Chondrocyte (in vitro differentiated cells): ENCODE measurements at regions not wholly inside any gene's neighbourhood (a gene's known extent, or its start where the extent isn't known, plus 50 kb on each side); places are given as distances from the start of the nearest gene placed in this dataset.
"Not testable (repeated sequence)": the region's sequence is repeated elsewhere in the genome, so short reads cannot be mapped to it uniquely, and the experiment has no call there.

ENCODE experiments used
- DNase-seq: peaks from one replicate; pipeline ENCODE4 v3.0.0; 2021; ENCODE audit warnings: mixed read lengths, low spot score
- H3K27ac Mint-ChIP-seq: one replicate; pipeline ENCODE4 v1.8.0; 2021; ENCODE audit warnings: mild to moderate bottlenecking, moderate library complexity, mixed read lengths; ENCODE audit not compliant: unreplicated experiment
- H3K27me3 Mint-ChIP-seq: 2 replicates; pipeline ENCODE4 v1.8.0; 2021; ENCODE audit warnings: low read depth, mixed read lengths
- H3K36me3 Mint-ChIP-seq: 2 replicates; pipeline ENCODE4 v1.8.0; 2021; ENCODE audit warnings: low read depth, mixed read lengths
- H3K4me1 Mint-ChIP-seq: 2 replicates; pipeline ENCODE4 v1.8.0; 2021; ENCODE audit warnings: low read depth, mild to moderate bottlenecking, mixed read lengths
- H3K4me3 Mint-ChIP-seq: one replicate; pipeline ENCODE4 v1.8.0; 2021; ENCODE audit warnings: mild to moderate bottlenecking, moderate library complexity, mixed read lengths; ENCODE audit not compliant: unreplicated experiment
- H3K9me3 Mint-ChIP-seq: 2 replicates; pipeline ENCODE4 v1.8.0; 2021; ENCODE audit warnings: low read depth, mixed read lengths
- CTCF ChIP-seq: fragments of 200-600 bp; sonication (generic); IDR thresholded peaks from 2 replicates; pipeline ENCODE4 v1.5.0; 2021; ENCODE audit warnings: antibody characterized with exemption, mild to moderate bottlenecking, moderate library complexity

GRCh38 chr2:126145752-126146151, 510.2 kb upstream of the GYPC start:
- Mint-ChIP-seq H3K4me3 (no peak overlapping the region), H3K36me3 (no peaks in the 10 kb centered on the region), H3K4me1 (no peaks in the 10 kb centered on the region), H3K27me3 (no peaks in the 10 kb centered on the region), H3K27ac (no peak overlapping the region), H3K9me3 (peaks cover 13% of the 10 kb centered on the region)
- no peak for TF ChIP-seq CTCF
- DNase-seq, result no peak

- no peaks in the 10 kb centered on the region for H3K36me3 Mint-ChIP-seq
- no peak for TF ChIP-seq CTCF
- H3K4me3 Mint-ChIP-seq, result no peak overlapping the region
- H3K9me3 Mint-ChIP-seq, result peaks cover 9% of the 10 kb centered on the region
- DNase-seq, result no peak
- H3K4me1 Mint-ChIP-seq, result no peaks in the 10 kb centered on the region
- no peak overlapping the region for H3K27ac Mint-ChIP-seq
- H3K27me3 Mint-ChIP-seq, result no peaks in the 10 kb centered on the region
Measured at GRCh38 chr2:126154256-126154785, 501.6 kb upstream of the GYPC start.

- H3K9me3 Mint-ChIP-seq, result peaks cover 11% of the 10 kb centered on the region
- not testable (repeated sequence) for H3K27me3 Mint-ChIP-seq, H3K4me1 Mint-ChIP-seq, H3K4me3 Mint-ChIP-seq, H3K27ac Mint-ChIP-seq, H3K36me3 Mint-ChIP-seq, DNase-seq
Measured at GRCh38 chr2:126160950-126161349, 495.0 kb upstream of the GYPC start.

GRCh38 chr2:126172631-126173184, 483.2 kb upstream of the GYPC start:
- no peaks in the 10 kb centered on the region for H3K36me3 Mint-ChIP-seq
- DNase-seq, result no peak
- no peaks in the 10 kb centered on the region for H3K9me3 Mint-ChIP-seq
- H3K27me3 Mint-ChIP-seq, result no peaks in the 10 kb centered on the region
- no peak for TF ChIP-seq CTCF
- H3K4me3 Mint-ChIP-seq, result no peak overlapping the region
- no peak overlapping the region for H3K27ac Mint-ChIP-seq
- no peaks in the 10 kb centered on the region for H3K4me1 Mint-ChIP-seq

- Mint-ChIP-seq H3K4me1 (no peaks in the 10 kb centered on the region), H3K27ac (no peak overlapping the region), H3K9me3 (no peaks in the 10 kb centered on the region), H3K27me3 (no peaks in the 10 kb centered on the region), H3K36me3 (no peaks in the 10 kb centered on the region), H3K4me3 (no peak overlapping the region)
- no peak for DNase-seq
- no peak for TF ChIP-seq CTCF
Measured at GRCh38 chr2:126175222-126175621, 480.7 kb upstream of the GYPC start.

GRCh38 chr2:126177479-126177878, 478.5 kb upstream of the GYPC start:
- Mint-ChIP-seq H3K4me1 (no peaks in the 10 kb centered on the region), H3K36me3 (no peaks in the 10 kb centered on the region), H3K4me3 (no peak overlapping the region), H3K27ac (no peak overlapping the region), H3K27me3 (no peaks in the 10 kb centered on the region), H3K9me3 (no peaks in the 10 kb centered on the region)
- TF ChIP-seq CTCF, result no peak
- DNase-seq, result no peak
